Smooth muscle cell (in vitro differentiated cells): ENCODE measurements at regions not wholly inside any gene's neighbourhood (a gene's known extent, or its start where the extent isn't known, plus 50 kb on each side); places are given as distances from the start of the nearest gene placed in this dataset.
A peak's percentile ranks its signal among the peaks of the same experiment; 100 is the strongest.

Experiments used
- DNase-seq: peaks from one replicate; lab custom pipeline; 2025; ENCODE audit not compliant: unreplicated experiment; lab: John Stamatoyannopoulos, UW
- H2AFZ ChIP-seq: fragments of 200-600 bp; sonication (generic); 2 replicates; pipeline ENCODE4 v1.6.0; 2016; ENCODE audit warnings: antibody characterized with exemption, low read depth, mild to moderate bottlenecking
- H3F3A ChIP-seq: fragments of 200-600 bp; sonication (generic); 2 replicates; pipeline ENCODE4 v1.6.0; 2017; ENCODE audit warnings: antibody characterized with exemption, low read depth
- H3K27ac ChIP-seq: fragments of 200-600 bp; sonication (generic); 2 replicates; pipeline ENCODE4 v1.5.1; 2016; ENCODE audit warnings: low read depth, mild to moderate bottlenecking
- H3K27me3 ChIP-seq: fragments of 200-600 bp; sonication (generic); 2 replicates; pipeline ENCODE4 v1.6.1; 2016; ENCODE audit warnings: low read depth, mild to moderate bottlenecking
- H3K36me3 ChIP-seq: fragments of 200-600 bp; sonication (generic); 2 replicates; pipeline ENCODE4 v1.5.1; 2016; ENCODE audit warnings: low read depth
- H3K4me1 ChIP-seq: fragments of 200-600 bp; sonication (generic); 2 replicates; pipeline ENCODE4 v1.5.1; 2016; ENCODE audit warnings: low read depth
- H3K4me2 ChIP-seq: fragments of 200-600 bp; sonication (generic); 2 replicates; pipeline ENCODE4 v1.6.0; 2016; ENCODE audit warnings: mild to moderate bottlenecking
- H3K4me3 ChIP-seq: fragments of 200-600 bp; sonication (generic); 2 replicates; pipeline ENCODE4 v1.5.1; 2016; ENCODE audit warnings: mild to moderate bottlenecking
- H3K79me2 ChIP-seq: fragments of 200-600 bp; sonication (generic); 2 replicates; pipeline ENCODE4 v1.6.0; 2016; ENCODE audit warnings: low read depth, mild to moderate bottlenecking
- H3K9ac ChIP-seq: fragments of 200-600 bp; sonication (generic); 2 replicates; pipeline ENCODE4 v1.6.0; 2016; ENCODE audit warnings: low read depth
- H3K9me3 ChIP-seq: fragments of 200-600 bp; sonication (generic); replicated peaks from 2 replicates; pipeline ENCODE4 v1.5.1; 2016; ENCODE audit warnings: low read depth
- H4K20me1 ChIP-seq: fragments of 200-600 bp; sonication (generic); 2 replicates; pipeline ENCODE4 v1.6.0; 2016; ENCODE audit warnings: low read depth
- CTCF ChIP-seq: fragments of 200-600 bp; sonication (generic); IDR thresholded peaks from 2 replicates; pipeline ENCODE4 v1.5.1; 2017; ENCODE audit warnings: borderline replicate concordance, mild to moderate bottlenecking, antibody characterized with exemption; ENCODE audit not compliant: insufficient read depth, poor library complexity, severe bottlenecking
- WGBS: methylation state at CpG from one replicate; pipeline ENCODE4 v1.1.7; 2016; ENCODE audit warnings: low lambda C conversion rate; 5-methylcytosine and 5-hydroxymethylcytosine counted together

- Histone ChIP-seq H3K27ac (peak overlapping the region; percentile 63), H3K4me1 (no peaks in the 10 kb centered on the region), H3K27me3 (no peaks in the 10 kb centered on the region), H3F3A (no peaks in the 10 kb centered on the region), H2AFZ (peak overlapping the region; percentile 44), H3K9ac (no peak overlapping the region), H3K79me2 (no peaks in the 10 kb centered on the region), H3K9me3 (no peaks in the 10 kb centered on the region), H4K20me1 (no peaks in the 10 kb centered on the region), H3K36me3 (no peaks in the 10 kb centered on the region), H3K4me2 (peak overlapping the region; percentile 82), H3K4me3 (peak overlapping the region; percentile 27)
- 27% methylated on average over 14 of the region's 14 CpGs for WGBS
- no peak for DNase-seq
- no peak for TF ChIP-seq CTCF
Observed at GRCh38 chr6:23003671-23004467, 434.5 kb downstream of the HDGFL1 start.

GRCh38 chr6:23006656-23007055, 437.3 kb downstream of the HDGFL1 start:
- Histone ChIP-seq H3F3A (no peaks in the 10 kb centered on the region), H2AFZ (no peak overlapping the region), H3K27me3 (no peaks in the 10 kb centered on the region), H3K9me3 (no peaks in the 10 kb centered on the region), H3K4me2 (no peak overlapping the region), H4K20me1 (no peaks in the 10 kb centered on the region), H3K27ac (no peak overlapping the region), H3K79me2 (no peaks in the 10 kb centered on the region), H3K9ac (no peak overlapping the region), H3K4me3 (no peak overlapping the region), H3K4me1 (no peaks in the 10 kb centered on the region), H3K36me3 (no peaks in the 10 kb centered on the region)
- DNase-seq, result no peak
- no peak for TF ChIP-seq CTCF
- 32% methylated on average over 1 of the region's 1 CpG for WGBS

GRCh38 chr6:23011615-23012014, 442.2 kb downstream of the HDGFL1 start:
- no peak for DNase-seq
- Histone ChIP-seq H3K9ac (no peak overlapping the region), H2AFZ (no peak overlapping the region), H3K4me3 (no peak overlapping the region), H3K9me3 (no peaks in the 10 kb centered on the region), H3K36me3 (no peaks in the 10 kb centered on the region), H3K27me3 (no peaks in the 10 kb centered on the region), H4K20me1 (no peaks in the 10 kb centered on the region), H3K79me2 (no peaks in the 10 kb centered on the region), H3K4me1 (no peaks in the 10 kb centered on the region), H3K4me2 (no peak overlapping the region), H3F3A (no peaks in the 10 kb centered on the region), H3K27ac (no peak overlapping the region)
- TF ChIP-seq CTCF, result no peak

- Histone ChIP-seq H3K27me3 (no peaks in the 10 kb centered on the region), H3K4me1 (no peaks in the 10 kb centered on the region), H3K79me2 (no peaks in the 10 kb centered on the region), H3K4me3 (no peak overlapping the region), H2AFZ (no peak overlapping the region), H3F3A (no peaks in the 10 kb centered on the region), H3K36me3 (no peaks in the 10 kb centered on the region), H3K9ac (no peak overlapping the region), H3K4me2 (no peak overlapping the region), H4K20me1 (no peaks in the 10 kb centered on the region), H3K27ac (no peak overlapping the region), H3K9me3 (no peaks in the 10 kb centered on the region)
- DNase-seq, result no peak
- 32% methylated on average over 6 of the region's 6 CpGs for WGBS
- TF ChIP-seq CTCF, result no peak
Observed at GRCh38 chr6:23013776-23014175, 444.4 kb downstream of the HDGFL1 start.
